NCI-H1417 treated with DMSO at 0.1 percent for 48 hours (cell line): ENCODE measurements at regions not wholly inside any gene's neighbourhood (a gene's known extent, or its start where the extent isn't known, plus 50 kb on each side); places are given as distances from the start of the nearest gene placed in this dataset.
"Not testable (repeated sequence)": the region's sequence is repeated elsewhere in the genome, so short reads cannot be mapped to it uniquely, and the experiment has no call there.

Source experiments
- DNase-seq: peaks from one replicate; lab custom pipeline; 2025; lab: John Stamatoyannopoulos, UW

GRCh38 chrX:96211953-96212352, 472.7 kb upstream of the DIAPH2 start:
- DNase-seq = no peak

- DNase-seq = not testable (repeated sequence)
Observed at GRCh38 chrX:96214681-96215080, 470.0 kb upstream of the DIAPH2 start.

DNA sequence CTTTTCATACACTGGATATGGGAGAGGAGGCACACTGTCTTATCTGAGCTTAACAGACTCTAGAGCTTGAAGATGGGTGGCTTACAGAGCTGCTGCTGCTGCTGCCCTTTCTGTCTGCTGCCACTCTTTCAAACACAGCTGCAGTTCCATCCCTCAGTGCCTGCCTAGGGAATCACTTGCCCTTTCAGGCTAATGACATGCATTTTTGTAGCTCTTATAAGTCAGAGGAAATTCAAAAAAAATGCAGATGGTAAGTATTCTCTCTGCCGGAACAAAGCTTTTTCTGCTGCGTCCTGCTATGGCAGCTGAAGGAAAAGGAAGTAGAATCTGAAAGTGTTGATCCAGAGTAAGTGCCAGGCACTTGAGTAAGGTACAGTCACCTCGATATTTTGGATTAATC, 460.4 kb upstream of the DIAPH2 start:
- no peak for DNase-seq

GRCh38 chrX:96244955-96245354, 439.7 kb upstream of the DIAPH2 start:
- no peak for DNase-seq

- DNase-seq = no peak
Observed at GRCh38 chrX:96246436-96246835, 438.2 kb upstream of the DIAPH2 start.
